HepG2 (cell line): ENCODE measurements at regions not wholly inside any gene's neighbourhood (a gene's known extent, or its start where the extent isn't known, plus 50 kb on each side); places are given as distances from the start of the nearest gene placed in this dataset.

Experiments used
- ATAC-seq: fragments of 200-7000 bp; cut with Tn5 transposase; 3 replicates; pipeline ENCODE4 v1.9.1; 2020; ENCODE audit warnings: mild to moderate bottlenecking, moderate library complexity
- BruUV-seq: library from RNA; stranded (reverse); fragments of 400-500 nt; replicated peaks from 2 replicates; lab custom pipeline; 2021; lab: Mats Ljungman, UMichigan
- CTCF ChIA-PET: fragments of 300-600 bp; formaldehyde crosslinking; extraction: SDS; loops from one replicate; lab custom pipeline; 2021; ENCODE audit warnings: low total read pairs, inconsistent platforms, low intra/inter-chr PET ratio; lab: Yijun Ruan, JAX
- POLR2A ChIA-PET: fragments of 350-600 bp; sonication (Branson Sonifier 250); formaldehyde crosslinking; loops from one replicate; lab custom pipeline; 2020; ENCODE audit warnings: antibody characterized with exemption, inconsistent platforms; lab: Yijun Ruan, JAX
- DNase-seq: peaks from one replicate; pipeline ENCODE4 v3.0.0-alpha.2; 2015; ENCODE audit warnings: low spot score
- FAIRE-seq: peaks from 3 replicates; lab custom pipeline; 2011; peaks lifted over from hg19 to GRCh38; lab: Jason Lieb, UNC
- H2AFZ ChIP-seq: one replicate; pipeline ENCODE4 v1.6.1; 2011; ENCODE audit warnings: low read length, inconsistent platforms
- H3K27ac ChIP-seq: fragments of 300-600 bp; 3 replicates; pipeline ENCODE4 v1.8.0; 2011; ENCODE audit warnings: mixed run types, mild to moderate bottlenecking, mixed read lengths, low read length, inconsistent platforms; ENCODE audit not compliant: insufficient read depth; ENCODE audit errors: extremely low read length
- H3K27me3 ChIP-seq, 2 experiments: fragments of 200-600 bp in 1 of 2; 2 replicates in 1 of 2; 3 replicates in 1 of 2; pipeline versions ENCODE4 v1.6.0 to v1.8.0; 2011; ENCODE audit warnings: low read length in 2 of 2, mild to moderate bottlenecking in 2 of 2, moderate library complexity in 2 of 2, inconsistent platforms in 1 of 2; ENCODE audit not compliant: insufficient read depth in 2 of 2, control insufficient read depth in 1 of 2
- H3K36me3 ChIP-seq, 2 experiments: fragments of 200-600 bp in 1 of 2; replicated peaks in 1 of 2; 2 replicates in 1 of 2; 3 replicates in 1 of 2; pipeline versions ENCODE4 v1.5.1 to v1.8.0; 2011; ENCODE audit warnings: low read length in 2 of 2, inconsistent platforms in 1 of 2; ENCODE audit not compliant: insufficient read depth in 2 of 2, control insufficient read depth in 1 of 2
- H3K4me1 ChIP-seq: 2 replicates; pipeline ENCODE4 v1.5.1; 2012; ENCODE audit warnings: low read length, inconsistent platforms; ENCODE audit not compliant: insufficient read depth
- H3K4me2 ChIP-seq: 2 replicates; pipeline ENCODE4 v1.6.0; 2011; ENCODE audit warnings: low read depth, low read length, inconsistent platforms
- H3K4me3 ChIP-seq, 3 experiments: fragments of 200-600 bp in 1 of 3; sonication (generic), shearing (Covaris generic) in 1 of 3; replicated peaks in 1 of 3; 2 replicates each; pipeline ENCODE4 v1.5.1; 2011 to 2016; ENCODE audit warnings: low read length in 3 of 3, inconsistent platforms in 2 of 3, low read depth in 2 of 3, mild to moderate bottlenecking in 2 of 3, control low read depth in 1 of 3, mixed read lengths in 1 of 3; ENCODE audit not compliant: insufficient read depth in 1 of 3
- H3K79me2 ChIP-seq: one replicate; pipeline ENCODE4 v1.6.1; 2011; ENCODE audit warnings: low read length, inconsistent platforms; ENCODE audit not compliant: insufficient read depth
- H3K9ac ChIP-seq: 2 replicates; pipeline ENCODE4 v1.6.0; 2011; ENCODE audit warnings: mild to moderate bottlenecking, low read depth, low read length, inconsistent platforms; ENCODE audit not compliant: insufficient read depth
- H3K9me3 ChIP-seq: 2 replicates; pipeline ENCODE4 v1.5.1; 2012; ENCODE audit warnings: mild to moderate bottlenecking, low read length
- H4K20me1 ChIP-seq: 2 replicates; pipeline ENCODE4 v1.6.0; 2011; ENCODE audit warnings: inconsistent platforms, mild to moderate bottlenecking, low read length, moderate library complexity; ENCODE audit not compliant: insufficient read depth
- HMG20B ChIP-seq: conservative IDR thresholded peaks from 2 replicates; pipeline ENCODE4 v1.6.1; 2016; ENCODE audit warnings: missing genetic modification reagents, missing compliant biosample characterization
- MAZ ChIP-seq, 2 experiments: sonication (generic) in 1 of 2; formaldehyde crosslinking in 1 of 2; IDR thresholded peaks; 2 replicates each; pipeline versions ENCODE4 v1.5.0 to v1.6.1; 2012 to 2020; ENCODE audit warnings: low read depth in 2 of 2, mild to moderate bottlenecking in 2 of 2, borderline replicate concordance in 1 of 2, improper control_type of control experiment in 1 of 2, low read length in 1 of 2, missing genetic modification reagents in 1 of 2, moderate library complexity in 1 of 2
- SIN3B ChIP-seq: fragments of 150-350 bp; IDR thresholded peaks from 2 replicates; pipeline ENCODE4 v1.6.1; 2014; ENCODE audit warnings: low read length
- U2AF1 ChIP-seq: fragments of 200-400 bp; formaldehyde crosslinking; optimal IDR thresholded peaks from 2 replicates; pipeline ENCODE3; 2017; ENCODE audit warnings: mild to moderate bottlenecking, low read depth, low read length
- ZNF160 ChIP-seq: sonication (generic); formaldehyde crosslinking; IDR thresholded peaks from 2 replicates; pipeline ENCODE4 v1.8.0; 2022; ENCODE audit warnings: mild to moderate bottlenecking, inconsistent platforms, missing genetic modification reagents
- ZNF251 ChIP-seq: sonication (generic); formaldehyde crosslinking; IDR thresholded peaks from 2 replicates; pipeline ENCODE4 v1.9.0; 2021; ENCODE audit warnings: mild to moderate bottlenecking, missing genetic modification reagents
- ZNF329 ChIP-seq: sonication (generic); formaldehyde crosslinking; IDR thresholded peaks from 2 replicates; pipeline ENCODE4 v1.9.0; 2021; ENCODE audit warnings: low read depth, mild to moderate bottlenecking, missing genetic modification reagents
- WGBS: methylation state at CpG from one replicate; pipeline ENCODE4 v1.1.6; 2017; ENCODE audit warnings: low lambda C conversion rate; 5-methylcytosine and 5-hydroxymethylcytosine counted together
- in situ Hi-C: cut with HindIII; loops from 2 replicates; pipeline ENCODE4 v1.10.0; 2017; ENCODE audit warnings: low pct_unique_long_range_greater_than_20kb; ENCODE audit not compliant: extremely low pct_ligation_motif_present
- intact Hi-C: fragments of 100-400 bp; cut with micrococcal nuclease; formaldehyde crosslinking; loops from one replicate; pipeline ENCODE4 v1.10.0; 2022; ENCODE audit not compliant: unreplicated experiment
- TF ChIP-seq, protein P1 (sequence below): sonication (generic); formaldehyde crosslinking; IDR thresholded peaks from 2 replicates; pipeline ENCODE4 v1.5.0; 2020; ENCODE audit warnings: missing genetic modification reagents

DNA sequence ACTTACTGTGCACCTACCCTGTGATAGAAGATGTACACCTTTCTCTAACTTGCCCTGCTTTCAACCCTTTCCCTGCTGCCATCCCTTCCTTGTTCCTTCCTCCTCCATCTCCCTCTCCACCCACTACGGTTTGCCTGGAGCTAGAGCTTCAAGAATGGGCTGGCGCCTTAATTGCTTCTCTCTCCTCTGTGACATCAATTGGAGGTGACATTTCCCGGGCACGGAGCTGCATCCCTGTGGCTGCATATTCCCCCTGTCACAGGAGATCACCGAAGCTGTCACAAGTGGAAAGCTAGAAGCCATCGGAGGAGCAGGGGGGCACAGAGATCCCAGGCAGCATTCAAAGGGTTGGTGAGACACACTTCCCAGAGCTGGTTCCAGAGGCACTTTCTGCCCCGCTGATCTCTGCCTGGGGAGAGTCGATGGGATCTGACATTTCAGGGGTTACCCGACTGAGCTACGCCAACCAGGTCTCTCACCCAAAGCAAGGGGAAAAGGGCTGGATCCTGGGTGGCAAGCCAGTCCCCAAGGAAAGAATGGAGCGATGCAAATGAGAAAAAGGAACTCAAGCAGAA is 604.9 kb downstream of the MED13L start:
- Histone ChIP-seq H3K27ac (no peak overlapping the region), H3K9ac (no peak overlapping the region), H2AFZ (no peak overlapping the region), H4K20me1 (no peaks in the 10 kb centered on the region), H3K79me2 (no peaks in the 10 kb centered on the region), H3K9me3 (no peaks in the 10 kb centered on the region), H3K4me3 (no peak overlapping the region), H3K36me3 (no peaks in the 10 kb centered on the region), H3K4me2 (no peak overlapping the region), H3K4me1 (no peaks in the 10 kb centered on the region)
- WGBS, result 64% methylated on average over 8 of the region's 11 CpGs
- ChIA-PET CTCF (no interaction called here), POLR2A (no interaction called here)
- DNase-seq (no peak), FAIRE-seq (no peak), ATAC-seq (no peak)
- no TSS peak for BruUV-seq
- intact Hi-C loops, result no loop called here
- in situ Hi-C loops, result no loop called here
- TF ChIP-seq, protein P1, sequence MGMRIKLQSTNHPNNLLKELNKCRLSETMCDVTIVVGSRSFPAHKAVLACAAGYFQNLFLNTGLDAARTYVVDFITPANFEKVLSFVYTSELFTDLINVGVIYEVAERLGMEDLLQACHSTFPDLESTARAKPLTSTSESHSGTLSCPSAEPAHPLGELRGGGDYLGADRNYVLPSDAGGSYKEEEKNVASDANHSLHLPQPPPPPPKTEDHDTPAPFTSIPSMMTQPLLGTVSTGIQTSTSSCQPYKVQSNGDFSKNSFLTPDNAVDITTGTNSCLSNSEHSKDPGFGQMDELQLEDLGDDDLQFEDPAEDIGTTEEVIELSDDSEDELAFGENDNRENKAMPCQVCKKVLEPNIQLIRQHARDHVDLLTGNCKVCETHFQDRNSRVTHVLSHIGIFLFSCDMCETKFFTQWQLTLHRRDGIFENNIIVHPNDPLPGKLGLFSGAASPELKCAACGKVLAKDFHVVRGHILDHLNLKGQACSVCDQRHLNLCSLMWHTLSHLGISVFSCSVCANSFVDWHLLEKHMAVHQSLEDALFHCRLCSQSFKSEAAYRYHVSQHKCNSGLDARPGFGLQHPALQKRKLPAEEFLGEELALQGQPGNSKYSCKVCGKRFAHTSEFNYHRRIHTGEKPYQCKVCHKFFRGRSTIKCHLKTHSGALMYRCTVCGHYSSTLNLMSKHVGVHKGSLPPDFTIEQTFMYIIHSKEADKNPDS, result no peak
- no peak for TF ChIP-seq U2AF1
- TF ChIP-seq ZNF251, result no peak
- TF ChIP-seq ZNF160, result no peak
- TF ChIP-seq MAZ (IDR thresholded peaks at IDR 0.05; ENCODE audit: borderline replicate concordance, low read depth, low read length), result no peak
- no peak for TF ChIP-seq MAZ (CRISPR knock-in tag; IDR thresholded peaks at IDR 0.05; ENCODE audit: low read depth)
- no peak for TF ChIP-seq ZNF329 (CRISPR knock-in tag)
- no peak for TF ChIP-seq SIN3B
- no peak for TF ChIP-seq HMG20B
- TF ChIP-seq, all 625 proteins: peak for 0
- H3K27me3 ChIP-seq, result peaks cover 0 to 14% of the 10 kb centered on the region in 2 experiments; a peak in 1 of 5 replicates
